Activated CD4-positive, alpha-beta T cell treated with anti-CD3 and anti-CD28 coated beads, Interleukin-2, amount 10 ng/mL, durations not matched to agents 24 days and 14 days (primary cell): ENCODE measurements at regions not wholly inside any gene's neighbourhood (a gene's known extent, or its start where the extent isn't known, plus 50 kb on each side); places are given as distances from the start of the nearest gene placed in this dataset.
A peak's percentile ranks its signal among the peaks of the same experiment; 100 is the strongest.

ENCODE experiments used
- DNase-seq: peaks from one replicate; pipeline ENCODE4 v3.0.0; 2022
- H3K27ac Mint-ChIP-seq: one replicate; pipeline ENCODE4 v1.8.0; 2022; ENCODE audit warnings: mild to moderate bottlenecking, mixed read lengths
- H3K27me3 Mint-ChIP-seq: one replicate; pipeline ENCODE4 v1.8.0; 2022; ENCODE audit warnings: mixed read lengths
- H3K36me3 Mint-ChIP-seq: one replicate; pipeline ENCODE4 v1.8.0; 2022; ENCODE audit warnings: low read depth, mild to moderate bottlenecking, mixed read lengths
- H3K4me1 Mint-ChIP-seq: one replicate; pipeline ENCODE4 v1.8.0; 2021; ENCODE audit warnings: mixed read lengths
- H3K4me3 Mint-ChIP-seq: one replicate; pipeline ENCODE4 v1.8.0; 2022; ENCODE audit warnings: mild to moderate bottlenecking, moderate library complexity, mixed read lengths
- H3K9me3 Mint-ChIP-seq: one replicate; pipeline ENCODE4 v1.8.0; 2021; ENCODE audit warnings: mixed read lengths
- intact Hi-C: fragments of 100-400 bp; cut with micrococcal nuclease; formaldehyde crosslinking; loops from one replicate; pipeline ENCODE4 v1.15.1; 2023

GRCh38 chr11:32325187-32325586, 110.2 kb downstream of the WT1 start:
- intact Hi-C loops: no loop called here
- H3K4me1 Mint-ChIP-seq: no peaks in the 10 kb centered on the region
- H3K27me3 Mint-ChIP-seq: peaks cover 15% of the 10 kb centered on the region
- no peak overlapping the region for H3K4me3 Mint-ChIP-seq
- DNase-seq: no peak
- no peak overlapping the region for H3K27ac Mint-ChIP-seq
- H3K9me3 Mint-ChIP-seq: no peaks in the 10 kb centered on the region
- H3K36me3 Mint-ChIP-seq: no peaks in the 10 kb centered on the region

- H3K4me3 Mint-ChIP-seq: no peak overlapping the region
- no peaks in the 10 kb centered on the region for H3K9me3 Mint-ChIP-seq
- H3K27ac Mint-ChIP-seq: no peak overlapping the region
- H3K36me3 Mint-ChIP-seq: no peaks in the 10 kb centered on the region
- intact Hi-C loops: no loop called here
- DNase-seq: no peak
- no peaks in the 10 kb centered on the region for H3K4me1 Mint-ChIP-seq
- H3K27me3 Mint-ChIP-seq: peaks cover 14% of the 10 kb centered on the region
Observed at GRCh38 chr11:32325725-32326124, 109.6 kb downstream of the WT1 start.

GRCh38 chr11:32326522-32326921, 108.8 kb downstream of the WT1 start:
- H3K4me3 Mint-ChIP-seq: no peak overlapping the region
- H3K9me3 Mint-ChIP-seq: no peaks in the 10 kb centered on the region
- no peaks in the 10 kb centered on the region for H3K4me1 Mint-ChIP-seq
- H3K27me3 Mint-ChIP-seq: peaks cover 16% of the 10 kb centered on the region
- intact Hi-C loops: no loop called here
- no peak for DNase-seq
- H3K27ac Mint-ChIP-seq: no peak overlapping the region
- no peaks in the 10 kb centered on the region for H3K36me3 Mint-ChIP-seq

GRCh38 chr11:32328392-32328791, 106.9 kb downstream of the WT1 start:
- Mint-ChIP-seq H3K27ac (no peak overlapping the region), H3K9me3 (no peaks in the 10 kb centered on the region), H3K36me3 (no peaks in the 10 kb centered on the region), H3K4me1 (peaks cover 9% of the 10 kb centered on the region), H3K4me3 (no peak overlapping the region), H3K27me3 (peaks cover 29% of the 10 kb centered on the region)
- DNase-seq: no peak
- intact Hi-C loops: no loop called here

- no peak overlapping the region for H3K27ac Mint-ChIP-seq
- no peaks in the 10 kb centered on the region for H3K9me3 Mint-ChIP-seq
- H3K27me3 Mint-ChIP-seq: peaks cover 37% of the 10 kb centered on the region
- H3K4me1 Mint-ChIP-seq: peaks cover 13% of the 10 kb centered on the region
- H3K36me3 Mint-ChIP-seq: no peaks in the 10 kb centered on the region
- intact Hi-C loops: loop anchor here (5.0 kb wide), 1 partner anchor 106 kb away; the partner anchor contains the start of gene WT1
- no peak for DNase-seq
- H3K4me3 Mint-ChIP-seq: no peak overlapping the region
Observed at GRCh38 chr11:32331098-32331497, 104.2 kb downstream of the WT1 start.

- H3K9me3 Mint-ChIP-seq: no peaks in the 10 kb centered on the region
- no peak overlapping the region for H3K27ac Mint-ChIP-seq
- peaks cover 13% of the 10 kb centered on the region for H3K4me1 Mint-ChIP-seq
- no peak overlapping the region for H3K4me3 Mint-ChIP-seq
- intact Hi-C loops: loop anchor here (5.0 kb wide), 1 partner anchor 106 kb away; the partner anchor contains the start of gene WT1
- H3K36me3 Mint-ChIP-seq: no peaks in the 10 kb centered on the region
- peaks cover 37% of the 10 kb centered on the region for H3K27me3 Mint-ChIP-seq
- no peak for DNase-seq
Observed at GRCh38 chr11:32331792-32332191, 103.5 kb downstream of the WT1 start.

GRCh38 chr11:32332990-32333319, 102.4 kb downstream of the WT1 start:
- intact Hi-C loops: loop anchor here (5.0 kb wide), 1 partner anchor 104 kb away; the partner anchor contains the start of gene WT1
- DNase-seq: no peak
- Mint-ChIP-seq H3K27ac (no peak overlapping the region), H3K4me3 (peak overlapping the region; percentile 73), H3K27me3 (peaks cover 34% of the 10 kb centered on the region), H3K4me1 (peaks cover 13% of the 10 kb centered on the region), H3K36me3 (no peaks in the 10 kb centered on the region), H3K9me3 (no peaks in the 10 kb centered on the region)

- no peaks in the 10 kb centered on the region for H3K36me3 Mint-ChIP-seq
- H3K4me1 Mint-ChIP-seq: peaks cover 13% of the 10 kb centered on the region
- H3K27ac Mint-ChIP-seq: no peak overlapping the region
- no peaks in the 10 kb centered on the region for H3K9me3 Mint-ChIP-seq
- DNase-seq: peak; percentile 73
- H3K4me3 Mint-ChIP-seq: peak overlapping the region; percentile 73
- intact Hi-C loops: loop anchor here (5.0 kb wide), 1 partner anchor 104 kb away; the partner anchor contains the start of gene WT1
- H3K27me3 Mint-ChIP-seq: peaks cover 34% of the 10 kb centered on the region
Observed at GRCh38 chr11:32333320-32333991, 101.9 kb downstream of the WT1 start.

- Mint-ChIP-seq H3K4me3 (no peak overlapping the region), H3K9me3 (no peaks in the 10 kb centered on the region), H3K36me3 (no peaks in the 10 kb centered on the region), H3K4me1 (peaks cover 13% of the 10 kb centered on the region), H3K27ac (no peak overlapping the region), H3K27me3 (peaks cover 32% of the 10 kb centered on the region)
- peak; percentile 56 for DNase-seq
- intact Hi-C loops: loop anchor here (5.0 kb wide), 1 partner anchor 102 kb away; the partner anchor contains the start of gene WT1
Observed at GRCh38 chr11:32334822-32335221, 100.5 kb downstream of the WT1 start.
